Lung (tissue), 11 donors: ENCODE measurements at regions not wholly inside any gene's neighbourhood (a gene's known extent, or its start where the extent isn't known, plus 50 kb on each side); places are given as distances from the start of the nearest gene placed in this dataset.

Experiments
- ATAC-seq: fragments of 200-7000 bp; cut with Tn5 transposase; one replicate; pipeline ENCODE4 v1.9.1; 2020; ENCODE audit warnings: moderate number of reproducible peaks; ENCODE audit not compliant: insufficient read depth, low FRiP score
- DNase-seq, 3 donors: peaks; one replicate each; pipeline ENCODE4 v3.0.0-alpha.2; 2013 to 2017
- H3K27ac ChIP-seq, 2 donors: one replicate each; pipeline ENCODE4 v1.5.1; 2013; ENCODE audit warnings: mild to moderate bottlenecking in 2 of 2, moderate library complexity in 2 of 2, control low read depth in 1 of 2, inconsistent platforms in 1 of 2, low read depth in 1 of 2, low read length in 1 of 2
- H3K27me3 ChIP-seq, 3 donors: one replicate each; pipeline ENCODE4 v1.5.1; 2013; ENCODE audit warnings: low read length in 2 of 3; ENCODE audit not compliant: control insufficient read depth in 3 of 3, insufficient read depth in 3 of 3
- H3K36me3 ChIP-seq, 4 donors: one replicate each; pipeline ENCODE4 v1.5.1; 2013; ENCODE audit warnings: low read length in 4 of 4, mild to moderate bottlenecking in 1 of 4, moderate library complexity in 1 of 4; ENCODE audit not compliant: control insufficient read depth in 4 of 4, insufficient read depth in 4 of 4
- H3K4me1 ChIP-seq, 5 donors: one replicate each; pipeline ENCODE4 v1.5.1; 2013; ENCODE audit warnings: low read length in 5 of 5, mild to moderate bottlenecking in 2 of 5, moderate library complexity in 1 of 5; ENCODE audit not compliant: control insufficient read depth in 5 of 5, insufficient read depth in 5 of 5
- H3K4me3 ChIP-seq: one replicate; pipeline ENCODE4 v1.5.1; 2013; ENCODE audit warnings: mild to moderate bottlenecking, control low read depth, moderate library complexity
- H3K9ac ChIP-seq, 2 donors: one replicate each; pipeline ENCODE4 v1.5.1; 2013; ENCODE audit warnings: low read length in 2 of 2, control low read depth in 1 of 2; ENCODE audit not compliant: insufficient read depth in 1 of 2
- H3K9me3 ChIP-seq, 4 donors: one replicate each; pipeline ENCODE4 v1.5.1; 2013; ENCODE audit warnings: low read length in 3 of 4, mild to moderate bottlenecking in 1 of 4, moderate library complexity in 1 of 4; ENCODE audit not compliant: control insufficient read depth in 4 of 4, insufficient read depth in 3 of 4
- CTCF ChIP-seq: IDR thresholded peaks from 2 replicates; pipeline ENCODE4 v1.5.1; 2012; ENCODE audit warnings: mild to moderate bottlenecking; ENCODE audit errors: control extremely low read depth, extremely low read depth
- WGBS, 2 donors: extraction: QIAGEN DNeasy Blood & Tissue Kit; methylation state at CpG; one replicate each; pipeline ENCODE4 v1.1.7; 2013; 5-methylcytosine and 5-hydroxymethylcytosine counted together
- donor health status: control.
- donor health status: control.
- donor health status: Bipolar disorder and iron deficiency.
- donor health status: healthy.
- donor health status: DM: yes; HTN: yes; CAD: no.

DNA sequence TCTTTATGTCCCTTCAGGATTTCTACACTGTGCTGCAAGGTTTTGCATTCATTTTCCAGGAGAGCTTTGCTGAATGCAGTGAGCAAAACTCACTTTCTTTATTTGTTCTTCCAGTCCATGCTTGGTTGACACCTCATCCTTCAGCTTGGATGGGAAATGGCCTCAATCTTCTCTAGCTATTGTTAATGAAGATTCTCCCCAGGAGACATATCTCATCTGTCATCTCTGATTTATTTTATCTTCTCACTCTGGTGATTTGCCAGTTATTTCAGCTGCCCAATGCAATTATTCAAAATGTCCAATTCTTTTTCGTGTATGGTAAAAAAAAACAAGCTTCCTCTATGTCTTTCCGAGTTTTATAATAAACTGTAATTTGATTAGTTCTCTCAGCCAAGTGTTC, 77.9 kb upstream of the PAK5 start:
- Histone ChIP-seq H3K4me1 (peaks cover 0 to 2% (median 0%) of the 10 kb centered on the region in 5 donors), H3K9me3 (no peaks in the 10 kb centered on the region), H3K27ac (no peak overlapping the region), H3K27me3 (peaks cover 0 to 2% (median 0%) of the 10 kb centered on the region in 3 donors), H3K9ac (no peak overlapping the region), H3K36me3 (no peaks in the 10 kb centered on the region), H3K4me3 (no peak overlapping the region)
- 40 to 53% methylated on average over 2 of the region's 2 CpGs for WGBS, 2 donors
- TF ChIP-seq CTCF = no peak
- ATAC-seq (no peak), DNase-seq (no peak)

DNA sequence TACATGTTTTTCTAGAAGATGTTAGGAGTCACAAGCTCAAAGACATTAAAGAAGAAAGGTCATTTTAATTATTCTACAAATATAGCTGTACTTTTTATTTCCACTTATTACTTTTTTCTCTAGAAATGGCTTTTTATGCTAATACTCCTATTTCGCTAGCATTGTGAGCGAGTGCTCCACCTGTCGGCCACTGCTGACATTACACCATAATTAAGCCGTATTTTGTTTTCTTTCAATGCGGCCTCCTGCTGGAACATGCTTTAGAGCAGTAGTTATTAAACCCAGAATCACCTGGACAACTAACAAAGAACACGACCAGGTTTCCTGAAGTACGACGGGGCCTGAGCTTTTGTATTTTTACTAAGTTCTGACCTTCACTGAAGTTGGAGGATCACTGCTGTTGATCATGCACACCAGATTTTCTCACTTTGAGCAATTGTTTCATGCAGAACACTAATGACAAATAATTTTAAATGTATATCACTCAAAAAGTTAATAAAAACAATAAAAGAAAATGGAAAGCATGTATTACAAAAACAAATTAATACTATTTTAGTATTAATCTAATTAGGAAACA, 74.1 kb upstream of the PAK5 start:
- no peaks in the 10 kb centered on the region for H3K9me3 ChIP-seq
- H3K9ac ChIP-seq = no peak overlapping the region
- 5 to 6% methylated on average over 8 of the region's 8 CpGs for WGBS, 2 donors
- DNase-seq (peak; percentile 44 to 67 (median 52)), ATAC-seq (peak; percentile 68)
- no peak overlapping the region for H3K4me3 ChIP-seq
- no peak overlapping the region for H3K27ac ChIP-seq
- H3K4me1 ChIP-seq = no peaks in the 10 kb centered on the region
- H3K36me3 ChIP-seq = no peaks in the 10 kb centered on the region
- peak; percentile 53 for TF ChIP-seq CTCF
- peaks cover 0 to 2% (median 0%) of the 10 kb centered on the region in 3 donors for H3K27me3 ChIP-seq

DNA sequence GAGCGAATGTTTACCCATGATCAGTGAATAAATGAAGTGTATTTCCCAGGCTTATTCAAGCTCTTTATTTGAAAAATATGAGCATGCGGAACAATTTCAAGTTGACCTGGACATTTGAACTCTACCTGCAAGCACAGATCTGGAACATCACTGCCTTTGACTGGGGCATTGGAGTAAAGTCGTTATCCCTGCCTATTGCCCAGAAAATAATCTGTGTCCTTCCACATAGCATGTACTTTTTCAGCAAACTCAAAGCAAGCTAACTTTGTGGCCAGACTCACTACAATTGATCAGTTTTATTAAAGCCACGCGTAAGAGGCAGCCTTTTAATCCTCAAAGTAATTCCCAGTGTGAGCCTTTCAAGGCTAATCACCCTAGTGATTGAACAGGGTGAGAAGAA, 73.4 kb upstream of the PAK5 start:
- ATAC-seq (no peak), DNase-seq (no peak)
- Histone ChIP-seq H3K27ac (no peak overlapping the region), H3K9ac (no peak overlapping the region), H3K27me3 (peaks cover 0 to 2% (median 0%) of the 10 kb centered on the region in 3 donors), H3K4me1 (no peaks in the 10 kb centered on the region), H3K36me3 (no peaks in the 10 kb centered on the region), H3K4me3 (no peak overlapping the region), H3K9me3 (no peaks in the 10 kb centered on the region)
- 84 to 88% methylated on average over 5 of the region's 5 CpGs for WGBS, 2 donors
- TF ChIP-seq CTCF = no peak

DNA sequence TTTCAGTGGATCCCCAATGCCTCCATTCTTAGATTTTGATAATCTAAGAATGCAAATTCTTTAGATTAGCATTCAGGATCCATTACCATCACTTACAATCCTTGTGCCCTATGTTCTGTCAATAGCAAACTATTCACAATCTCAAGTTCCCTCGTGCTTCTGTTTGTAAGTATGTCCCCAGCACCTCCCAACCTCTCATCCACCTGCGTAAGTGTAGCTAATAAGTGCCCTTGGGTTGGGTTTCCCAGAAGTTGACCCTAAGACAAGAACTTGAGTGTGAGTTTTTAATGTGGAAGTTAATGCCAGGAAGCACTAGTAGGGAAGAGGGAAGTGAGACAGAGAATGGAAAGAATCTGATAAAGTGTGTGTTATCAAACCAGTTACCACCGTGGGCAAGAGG, 72.6 kb upstream of the PAK5 start:
- Histone ChIP-seq H3K27ac (no peak overlapping the region), H3K4me1 (no peaks in the 10 kb centered on the region), H3K36me3 (no peaks in the 10 kb centered on the region), H3K4me3 (no peak overlapping the region), H3K9me3 (no peaks in the 10 kb centered on the region), H3K27me3 (peaks cover 0 to 2% (median 0%) of the 10 kb centered on the region in 3 donors), H3K9ac (no peak overlapping the region)
- no peak for DNase-seq
- peak; percentile 50 for ATAC-seq
- no peak for TF ChIP-seq CTCF
- WGBS, 2 donors = 46 to 56% methylated on average over 3 of the region's 3 CpGs
